ENCODE measurements at regions not wholly inside any gene's neighbourhood (a gene's known extent, or its start where the extent isn't known, plus 50 kb on each side); places are given as distances from the start of the nearest gene placed in this dataset.

DNA sequence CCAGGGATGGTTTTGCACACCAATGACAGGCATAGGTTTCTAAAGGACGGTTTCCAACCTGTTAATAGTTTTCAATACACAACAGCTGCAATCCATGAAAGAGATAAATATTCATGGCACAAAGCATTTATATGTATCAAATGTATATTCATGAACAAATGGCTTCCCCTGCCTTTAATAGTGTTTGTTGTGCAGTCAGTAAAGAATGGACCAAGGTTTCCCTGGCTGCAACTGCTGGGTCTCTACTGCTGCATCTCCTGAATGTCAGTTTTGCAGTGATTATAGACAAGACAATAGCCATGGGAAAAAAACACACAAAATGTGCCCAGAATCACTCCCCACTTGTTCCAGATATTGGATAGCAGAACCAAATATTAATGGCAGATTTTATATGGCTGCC, 284.1 kb downstream of the BTG1 start:
- TF ChIP-seq ZNF274 (IDR thresholded peaks at IDR 0.05; ENCODE audit: low read depth, low read length), result no peak
- no peak for TF ChIP-seq YY1 (IDR thresholded peaks at IDR 0.05; ENCODE audit: insufficient read depth, insufficient read length)
- TF ChIP-seq SUZ12 (IDR thresholded peaks at IDR 0.05; ENCODE audit: extremely low read depth, insufficient read depth, insufficient read length), result no peak
